GM23338 (cell line): ENCODE measurements at regions not wholly inside any gene's neighbourhood (a gene's known extent, or its start where the extent isn't known, plus 50 kb on each side); places are given as distances from the start of the nearest gene placed in this dataset.

Experiments used
- CREB1 ChIP-seq: fragments of 250-450 bp; sonication (Bioruptor Pico); IDR thresholded peaks from 2 replicates; pipeline ENCODE4 v1.5.0; 2020; ENCODE audit warnings: low read depth, mild to moderate bottlenecking, moderate library complexity
- EZH2 ChIP-seq: fragments of 200-600 bp; sonication (generic); IDR thresholded peaks from one replicate; pipeline ENCODE4 v1.8.0; 2017; ENCODE audit warnings: antibody characterized with exemption, mild to moderate bottlenecking, low read depth; ENCODE audit not compliant: unreplicated experiment
- EZH2phosphoT487 ChIP-seq: fragments of 200-600 bp; sonication (generic); IDR thresholded peaks from one replicate; pipeline ENCODE4 v1.8.1; 2018; ENCODE audit warnings: antibody characterized with exemption; ENCODE audit not compliant: unreplicated experiment
- JUNB ChIP-seq: IDR thresholded peaks from one replicate; pipeline ENCODE4 v1.6.1; 2016; ENCODE audit warnings: antibody characterized with exemption; ENCODE audit not compliant: unreplicated experiment
- NANOG ChIP-seq: IDR thresholded peaks from 2 replicates; pipeline ENCODE4 v1.6.1; 2016; ENCODE audit warnings: antibody characterized with exemption, borderline replicate concordance
- POLR2AphosphoS5 ChIP-seq: IDR thresholded peaks from 2 replicates; pipeline ENCODE4 v1.6.1; 2016; ENCODE audit warnings: antibody characterized with exemption, low read depth
- ZNF114 ChIP-seq: fragments of 250-450 bp; sonication (Bioruptor Pico); IDR thresholded peaks from 2 replicates; pipeline ENCODE4 v1.5.0; 2020; ENCODE audit warnings: mild to moderate bottlenecking, moderate library complexity
- ZNF331 ChIP-seq: fragments of 250-450 bp; sonication (Bioruptor Pico); IDR thresholded peaks from 2 replicates; pipeline ENCODE4 v1.5.0; 2020; ENCODE audit warnings: low read depth, mild to moderate bottlenecking, moderate library complexity
- TF ChIP-seq, protein P1 (sequence below), 2 experiments: fragments of 200-600 bp in 1 of 2; sonication (generic) in 1 of 2; conservative IDR thresholded peaks; 2 replicates each; pipeline versions ENCODE4 v1.5.1 to v1.6.1; 2016 to 2017; ENCODE audit warnings: antibody characterized with exemption in 2 of 2, low read depth in 2 of 2, mild to moderate bottlenecking in 2 of 2, moderate library complexity in 1 of 2
- TF ChIP-seq, protein P2 (sequence below): IDR thresholded peaks from 2 replicates; pipeline ENCODE4 v1.6.1; 2016; ENCODE audit warnings: antibody characterized with exemption
- TF ChIP-seq, protein P3 (sequence below): IDR thresholded peaks from one replicate; pipeline ENCODE4 v1.6.1; 2018; ENCODE audit warnings: antibody characterized with exemption; ENCODE audit not compliant: unreplicated experiment
- TF ChIP-seq, protein P4 (sequence below): fragments of 250-450 bp; sonication (Bioruptor Pico); IDR thresholded peaks from 2 replicates; pipeline ENCODE4 v1.5.0; 2020; ENCODE audit warnings: mild to moderate bottlenecking, moderate library complexity

DNA sequence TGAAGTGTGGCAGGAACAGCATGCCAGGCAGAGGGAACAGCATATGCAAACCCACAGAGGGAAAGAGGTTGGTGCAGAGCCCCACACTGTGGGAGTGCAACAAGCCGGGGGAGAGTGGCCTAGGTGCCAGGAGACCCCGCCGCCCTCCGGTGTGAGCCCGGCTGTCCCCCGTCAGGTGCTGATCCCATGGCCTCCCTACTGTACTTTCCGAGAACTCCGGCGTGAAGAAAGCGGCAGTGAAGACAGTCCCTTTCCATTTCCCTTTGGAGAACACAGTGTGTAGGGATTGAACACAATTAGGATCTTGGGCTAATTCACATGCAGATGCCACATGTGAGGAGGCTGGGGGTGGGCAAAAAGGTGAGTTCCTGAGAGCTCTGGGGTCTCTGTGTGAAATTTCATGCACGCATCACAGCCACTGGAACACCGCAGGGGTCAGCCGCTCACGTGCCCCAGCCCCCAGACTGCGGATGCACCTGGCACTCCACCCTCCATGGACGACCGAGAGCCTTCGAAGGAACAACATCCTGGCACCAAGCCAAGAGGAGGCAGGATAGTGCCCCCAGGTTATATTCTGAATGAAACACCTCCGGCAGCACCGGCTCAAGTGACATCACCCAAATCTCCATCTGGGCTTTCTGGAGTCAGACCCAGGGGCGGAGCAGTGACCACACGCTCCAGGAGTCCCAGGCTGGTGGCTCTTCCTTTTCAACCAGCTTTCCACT lies 82.1 kb upstream of the PPP2R2D start:
- TF ChIP-seq, protein P1, sequence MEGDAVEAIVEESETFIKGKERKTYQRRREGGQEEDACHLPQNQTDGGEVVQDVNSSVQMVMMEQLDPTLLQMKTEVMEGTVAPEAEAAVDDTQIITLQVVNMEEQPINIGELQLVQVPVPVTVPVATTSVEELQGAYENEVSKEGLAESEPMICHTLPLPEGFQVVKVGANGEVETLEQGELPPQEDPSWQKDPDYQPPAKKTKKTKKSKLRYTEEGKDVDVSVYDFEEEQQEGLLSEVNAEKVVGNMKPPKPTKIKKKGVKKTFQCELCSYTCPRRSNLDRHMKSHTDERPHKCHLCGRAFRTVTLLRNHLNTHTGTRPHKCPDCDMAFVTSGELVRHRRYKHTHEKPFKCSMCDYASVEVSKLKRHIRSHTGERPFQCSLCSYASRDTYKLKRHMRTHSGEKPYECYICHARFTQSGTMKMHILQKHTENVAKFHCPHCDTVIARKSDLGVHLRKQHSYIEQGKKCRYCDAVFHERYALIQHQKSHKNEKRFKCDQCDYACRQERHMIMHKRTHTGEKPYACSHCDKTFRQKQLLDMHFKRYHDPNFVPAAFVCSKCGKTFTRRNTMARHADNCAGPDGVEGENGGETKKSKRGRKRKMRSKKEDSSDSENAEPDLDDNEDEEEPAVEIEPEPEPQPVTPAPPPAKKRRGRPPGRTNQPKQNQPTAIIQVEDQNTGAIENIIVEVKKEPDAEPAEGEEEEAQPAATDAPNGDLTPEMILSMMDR (conservative IDR thresholded peaks at IDR 0.05; ENCODE audit: low read depth in 2 of 2): no peak
- TF ChIP-seq EZH2 (no peak), CREB1 (CRISPR knock-in tag) (no peak), POLR2AphosphoS5 (no peak), NANOG (no peak), ZNF114 (CRISPR knock-in tag) (no peak), EZH2phosphoT487 (no peak), JUNB (no peak), ZNF331 (CRISPR knock-in tag) (no peak)
- TF ChIP-seq, protein P2, sequence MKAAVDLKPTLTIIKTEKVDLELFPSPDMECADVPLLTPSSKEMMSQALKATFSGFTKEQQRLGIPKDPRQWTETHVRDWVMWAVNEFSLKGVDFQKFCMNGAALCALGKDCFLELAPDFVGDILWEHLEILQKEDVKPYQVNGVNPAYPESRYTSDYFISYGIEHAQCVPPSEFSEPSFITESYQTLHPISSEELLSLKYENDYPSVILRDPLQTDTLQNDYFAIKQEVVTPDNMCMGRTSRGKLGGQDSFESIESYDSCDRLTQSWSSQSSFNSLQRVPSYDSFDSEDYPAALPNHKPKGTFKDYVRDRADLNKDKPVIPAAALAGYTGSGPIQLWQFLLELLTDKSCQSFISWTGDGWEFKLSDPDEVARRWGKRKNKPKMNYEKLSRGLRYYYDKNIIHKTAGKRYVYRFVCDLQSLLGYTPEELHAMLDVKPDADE: no peak
- TF ChIP-seq, protein P3, sequence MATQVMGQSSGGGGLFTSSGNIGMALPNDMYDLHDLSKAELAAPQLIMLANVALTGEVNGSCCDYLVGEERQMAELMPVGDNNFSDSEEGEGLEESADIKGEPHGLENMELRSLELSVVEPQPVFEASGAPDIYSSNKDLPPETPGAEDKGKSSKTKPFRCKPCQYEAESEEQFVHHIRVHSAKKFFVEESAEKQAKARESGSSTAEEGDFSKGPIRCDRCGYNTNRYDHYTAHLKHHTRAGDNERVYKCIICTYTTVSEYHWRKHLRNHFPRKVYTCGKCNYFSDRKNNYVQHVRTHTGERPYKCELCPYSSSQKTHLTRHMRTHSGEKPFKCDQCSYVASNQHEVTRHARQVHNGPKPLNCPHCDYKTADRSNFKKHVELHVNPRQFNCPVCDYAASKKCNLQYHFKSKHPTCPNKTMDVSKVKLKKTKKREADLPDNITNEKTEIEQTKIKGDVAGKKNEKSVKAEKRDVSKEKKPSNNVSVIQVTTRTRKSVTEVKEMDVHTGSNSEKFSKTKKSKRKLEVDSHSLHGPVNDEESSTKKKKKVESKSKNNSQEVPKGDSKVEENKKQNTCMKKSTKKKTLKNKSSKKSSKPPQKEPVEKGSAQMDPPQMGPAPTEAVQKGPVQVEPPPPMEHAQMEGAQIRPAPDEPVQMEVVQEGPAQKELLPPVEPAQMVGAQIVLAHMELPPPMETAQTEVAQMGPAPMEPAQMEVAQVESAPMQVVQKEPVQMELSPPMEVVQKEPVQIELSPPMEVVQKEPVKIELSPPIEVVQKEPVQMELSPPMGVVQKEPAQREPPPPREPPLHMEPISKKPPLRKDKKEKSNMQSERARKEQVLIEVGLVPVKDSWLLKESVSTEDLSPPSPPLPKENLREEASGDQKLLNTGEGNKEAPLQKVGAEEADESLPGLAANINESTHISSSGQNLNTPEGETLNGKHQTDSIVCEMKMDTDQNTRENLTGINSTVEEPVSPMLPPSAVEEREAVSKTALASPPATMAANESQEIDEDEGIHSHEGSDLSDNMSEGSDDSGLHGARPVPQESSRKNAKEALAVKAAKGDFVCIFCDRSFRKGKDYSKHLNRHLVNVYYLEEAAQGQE: no peak
- TF ChIP-seq, protein P4, sequence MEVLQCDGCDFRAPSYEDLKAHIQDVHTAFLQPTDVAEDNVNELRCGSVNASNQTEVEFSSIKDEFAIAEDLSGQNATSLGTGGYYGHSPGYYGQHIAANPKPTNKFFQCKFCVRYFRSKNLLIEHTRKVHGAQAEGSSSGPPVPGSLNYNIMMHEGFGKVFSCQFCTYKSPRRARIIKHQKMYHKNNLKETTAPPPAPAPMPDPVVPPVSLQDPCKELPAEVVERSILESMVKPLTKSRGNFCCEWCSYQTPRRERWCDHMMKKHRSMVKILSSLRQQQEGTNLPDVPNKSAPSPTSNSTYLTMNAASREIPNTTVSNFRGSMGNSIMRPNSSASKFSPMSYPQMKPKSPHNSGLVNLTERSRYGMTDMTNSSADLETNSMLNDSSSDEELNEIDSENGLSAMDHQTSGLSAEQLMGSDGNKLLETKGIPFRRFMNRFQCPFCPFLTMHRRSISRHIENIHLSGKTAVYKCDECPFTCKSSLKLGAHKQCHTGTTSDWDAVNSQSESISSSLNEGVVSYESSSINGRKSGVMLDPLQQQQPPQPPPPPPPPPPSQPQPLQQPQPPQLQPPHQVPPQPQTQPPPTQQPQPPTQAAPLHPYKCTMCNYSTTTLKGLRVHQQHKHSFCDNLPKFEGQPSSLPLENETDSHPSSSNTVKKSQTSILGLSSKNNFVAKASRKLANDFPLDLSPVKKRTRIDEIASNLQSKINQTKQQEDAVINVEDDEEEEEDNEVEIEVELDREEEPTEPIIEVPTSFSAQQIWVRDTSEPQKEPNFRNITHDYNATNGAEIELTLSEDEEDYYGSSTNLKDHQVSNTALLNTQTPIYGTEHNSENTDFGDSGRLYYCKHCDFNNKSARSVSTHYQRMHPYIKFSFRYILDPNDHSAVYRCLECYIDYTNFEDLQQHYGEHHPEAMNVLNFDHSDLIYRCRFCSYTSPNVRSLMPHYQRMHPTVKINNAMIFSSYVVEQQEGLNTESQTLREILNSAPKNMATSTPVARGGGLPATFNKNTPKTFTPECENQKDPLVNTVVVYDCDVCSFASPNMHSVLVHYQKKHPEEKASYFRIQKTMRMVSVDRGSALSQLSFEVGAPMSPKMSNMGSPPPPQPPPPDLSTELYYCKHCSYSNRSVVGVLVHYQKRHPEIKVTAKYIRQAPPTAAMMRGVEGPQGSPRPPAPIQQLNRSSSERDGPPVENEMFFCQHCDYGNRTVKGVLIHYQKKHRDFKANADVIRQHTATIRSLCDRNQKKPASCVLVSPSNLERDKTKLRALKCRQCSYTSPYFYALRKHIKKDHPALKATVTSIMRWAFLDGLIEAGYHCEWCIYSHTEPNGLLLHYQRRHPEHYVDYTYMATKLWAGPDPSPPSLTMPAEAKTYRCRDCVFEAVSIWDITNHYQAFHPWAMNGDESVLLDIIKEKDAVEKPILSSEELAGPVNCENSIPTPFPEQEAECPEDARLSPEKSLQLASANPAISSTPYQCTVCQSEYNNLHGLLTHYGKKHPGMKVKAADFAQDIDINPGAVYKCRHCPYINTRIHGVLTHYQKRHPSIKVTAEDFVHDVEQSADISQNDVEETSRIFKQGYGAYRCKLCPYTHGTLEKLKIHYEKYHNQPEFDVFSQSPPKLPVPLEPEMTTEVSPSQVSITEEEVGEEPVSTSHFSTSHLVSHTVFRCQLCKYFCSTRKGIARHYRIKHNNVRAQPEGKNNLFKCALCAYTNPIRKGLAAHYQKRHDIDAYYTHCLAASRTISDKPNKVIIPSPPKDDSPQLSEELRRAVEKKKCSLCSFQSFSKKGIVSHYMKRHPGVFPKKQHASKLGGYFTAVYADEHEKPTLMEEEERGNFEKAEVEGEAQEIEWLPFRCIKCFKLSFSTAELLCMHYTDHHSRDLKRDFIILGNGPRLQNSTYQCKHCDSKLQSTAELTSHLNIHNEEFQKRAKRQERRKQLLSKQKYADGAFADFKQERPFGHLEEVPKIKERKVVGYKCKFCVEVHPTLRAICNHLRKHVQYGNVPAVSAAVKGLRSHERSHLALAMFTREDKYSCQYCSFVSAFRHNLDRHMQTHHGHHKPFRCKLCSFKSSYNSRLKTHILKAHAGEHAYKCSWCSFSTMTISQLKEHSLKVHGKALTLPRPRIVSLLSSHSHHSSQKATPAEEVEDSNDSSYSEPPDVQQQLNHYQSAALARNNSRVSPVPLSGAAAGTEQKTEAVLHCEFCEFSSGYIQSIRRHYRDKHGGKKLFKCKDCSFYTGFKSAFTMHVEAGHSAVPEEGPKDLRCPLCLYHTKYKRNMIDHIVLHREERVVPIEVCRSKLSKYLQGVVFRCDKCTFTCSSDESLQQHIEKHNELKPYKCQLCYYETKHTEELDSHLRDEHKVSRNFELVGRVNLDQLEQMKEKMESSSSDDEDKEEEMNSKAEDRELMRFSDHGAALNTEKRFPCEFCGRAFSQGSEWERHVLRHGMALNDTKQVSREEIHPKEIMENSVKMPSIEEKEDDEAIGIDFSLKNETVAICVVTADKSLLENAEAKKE: no peak
